ENCODE measurements at regions not wholly inside any gene's neighbourhood (a gene's known extent, or its start where the extent isn't known, plus 50 kb on each side); places are given as distances from the start of the nearest gene placed in this dataset.

- no peaks in the 10 kb centered on the region for H3K79me2 ChIP-seq
- DNase-seq (ENCODE audit: low spot score): no peak
- H3K27me3 ChIP-seq: no peaks in the 10 kb centered on the region
- H3K4me3 ChIP-seq: no peak overlapping the region
- no peak overlapping the region for H3K27ac ChIP-seq
- WGBS (ENCODE audit: low lambda C conversion rate, missing lambda C conversion rate): 80% methylated on average over 5 of the region's 5 CpGs
- H3K4me1 ChIP-seq (ENCODE audit: insufficient read depth): no peaks in the 10 kb centered on the region
- H3K4me2 ChIP-seq: no peak overlapping the region
- TF ChIP-seq EZH2phosphoT487 (IDR thresholded peaks at IDR 0.05; ENCODE audit: low read depth, severe bottlenecking, unreplicated experiment) (no peak), EZH2 (IDR thresholded peaks at IDR 0.05; ENCODE audit: borderline replicate concordance) (no peak)
- H4K20me1 ChIP-seq (ENCODE audit: insufficient read depth, poor library complexity, severe bottlenecking): no peaks in the 10 kb centered on the region
- H2AFZ ChIP-seq: no peak overlapping the region
- H3K9me3 ChIP-seq (ENCODE audit: low read depth): no peaks in the 10 kb centered on the region
- H3K9me2 ChIP-seq (replicated peaks; ENCODE audit: insufficient read depth): no peaks in the 10 kb centered on the region
- no peaks in the 10 kb centered on the region for H3K36me3 ChIP-seq (replicated peaks; ENCODE audit: insufficient read depth, low read depth)
Observed at GRCh38 chr12:88720785-88721650, 140.7 kb upstream of the KITLG start.

GRCh38 chr12:88720231-88720630 lies 140.0 kb upstream of the KITLG start:
- H3K4me1 ChIP-seq (ENCODE audit: insufficient read depth): no peaks in the 10 kb centered on the region

GRCh38 chr12:88717188-88717587 lies 136.9 kb upstream of the KITLG start:
- H3K9me3 ChIP-seq (ENCODE audit: low read depth): no peaks in the 10 kb centered on the region
- H3K27me3 ChIP-seq: no peaks in the 10 kb centered on the region
- DNase-seq (ENCODE audit: low spot score): no peak
- H3K9me2 ChIP-seq (replicated peaks; ENCODE audit: insufficient read depth): no peaks in the 10 kb centered on the region
- no peaks in the 10 kb centered on the region for H3K4me1 ChIP-seq (ENCODE audit: insufficient read depth)
- H3K4me2 ChIP-seq: no peak overlapping the region
- H3K79me2 ChIP-seq: no peaks in the 10 kb centered on the region
- H2AFZ ChIP-seq: no peak overlapping the region
- no peaks in the 10 kb centered on the region for H3K36me3 ChIP-seq (replicated peaks; ENCODE audit: insufficient read depth, low read depth)
- TF ChIP-seq EZH2phosphoT487 (IDR thresholded peaks at IDR 0.05; ENCODE audit: low read depth, severe bottlenecking, unreplicated experiment) (no peak), EZH2 (IDR thresholded peaks at IDR 0.05; ENCODE audit: borderline replicate concordance) (no peak)
- TF ChIP-seq, protein P1, sequence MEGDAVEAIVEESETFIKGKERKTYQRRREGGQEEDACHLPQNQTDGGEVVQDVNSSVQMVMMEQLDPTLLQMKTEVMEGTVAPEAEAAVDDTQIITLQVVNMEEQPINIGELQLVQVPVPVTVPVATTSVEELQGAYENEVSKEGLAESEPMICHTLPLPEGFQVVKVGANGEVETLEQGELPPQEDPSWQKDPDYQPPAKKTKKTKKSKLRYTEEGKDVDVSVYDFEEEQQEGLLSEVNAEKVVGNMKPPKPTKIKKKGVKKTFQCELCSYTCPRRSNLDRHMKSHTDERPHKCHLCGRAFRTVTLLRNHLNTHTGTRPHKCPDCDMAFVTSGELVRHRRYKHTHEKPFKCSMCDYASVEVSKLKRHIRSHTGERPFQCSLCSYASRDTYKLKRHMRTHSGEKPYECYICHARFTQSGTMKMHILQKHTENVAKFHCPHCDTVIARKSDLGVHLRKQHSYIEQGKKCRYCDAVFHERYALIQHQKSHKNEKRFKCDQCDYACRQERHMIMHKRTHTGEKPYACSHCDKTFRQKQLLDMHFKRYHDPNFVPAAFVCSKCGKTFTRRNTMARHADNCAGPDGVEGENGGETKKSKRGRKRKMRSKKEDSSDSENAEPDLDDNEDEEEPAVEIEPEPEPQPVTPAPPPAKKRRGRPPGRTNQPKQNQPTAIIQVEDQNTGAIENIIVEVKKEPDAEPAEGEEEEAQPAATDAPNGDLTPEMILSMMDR (IDR thresholded peaks at IDR 0.05; ENCODE audit: poor library complexity): no peak
- H3K27ac ChIP-seq: no peak overlapping the region
- H3K4me3 ChIP-seq: no peak overlapping the region
- H4K20me1 ChIP-seq (ENCODE audit: insufficient read depth, poor library complexity, severe bottlenecking): no peaks in the 10 kb centered on the region

More at GRCh38 chr12:88720231-88720630, 140.0 kb upstream of the KITLG start:
- no peak overlapping the region for H2AFZ ChIP-seq
- no peaks in the 10 kb centered on the region for H3K36me3 ChIP-seq (replicated peaks; ENCODE audit: insufficient read depth, low read depth)
- H3K4me2 ChIP-seq: no peak overlapping the region
- no peaks in the 10 kb centered on the region for H3K9me2 ChIP-seq (replicated peaks; ENCODE audit: insufficient read depth)
- no peak for DNase-seq (ENCODE audit: low spot score)
- H4K20me1 ChIP-seq (ENCODE audit: insufficient read depth, poor library complexity, severe bottlenecking): no peaks in the 10 kb centered on the region
- H3K27ac ChIP-seq: no peak overlapping the region
- H3K79me2 ChIP-seq: no peaks in the 10 kb centered on the region
- no peaks in the 10 kb centered on the region for H3K9me3 ChIP-seq (ENCODE audit: low read depth)
- TF ChIP-seq EZH2 (IDR thresholded peaks at IDR 0.05; ENCODE audit: borderline replicate concordance) (no peak), EZH2phosphoT487 (IDR thresholded peaks at IDR 0.05; ENCODE audit: low read depth, severe bottlenecking, unreplicated experiment) (no peak)
- TF ChIP-seq, protein P1 (IDR thresholded peaks at IDR 0.05; ENCODE audit: poor library complexity): no peak
- H3K4me3 ChIP-seq: no peak overlapping the region
- no peaks in the 10 kb centered on the region for H3K27me3 ChIP-seq

DNA sequence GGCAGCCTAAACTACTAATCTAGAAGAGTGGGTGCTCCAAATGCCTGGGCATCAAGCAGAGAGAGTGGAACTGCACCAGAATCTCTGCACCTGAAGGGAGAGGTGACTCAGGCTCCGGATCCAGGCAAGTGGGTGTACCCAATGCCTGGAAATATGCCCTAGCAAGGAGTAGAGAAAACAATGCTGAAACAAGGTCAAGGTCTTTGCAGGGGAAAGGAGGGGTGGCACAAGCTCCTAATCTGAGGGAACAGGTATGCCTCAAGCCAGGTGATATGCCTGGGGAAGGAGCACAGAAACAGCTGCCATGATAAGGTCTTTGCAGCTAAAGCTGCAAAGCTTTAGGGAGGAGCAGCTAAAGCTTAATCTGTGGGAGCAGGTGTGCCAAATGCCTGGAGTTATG lies 136.0 kb upstream of the KITLG start:
- no peak overlapping the region for H2AFZ ChIP-seq
- H3K27ac ChIP-seq: no peak overlapping the region
- H3K79me2 ChIP-seq: no peaks in the 10 kb centered on the region

More for the DNA sequence above, 136.0 kb upstream of the KITLG start:
- no peaks in the 10 kb centered on the region for H3K4me1 ChIP-seq (ENCODE audit: insufficient read depth)
- H4K20me1 ChIP-seq (ENCODE audit: insufficient read depth, poor library complexity, severe bottlenecking): no peaks in the 10 kb centered on the region
- DNase-seq (ENCODE audit: low spot score): no peak
- no peaks in the 10 kb centered on the region for H3K36me3 ChIP-seq (replicated peaks; ENCODE audit: insufficient read depth, low read depth)
- TF ChIP-seq, protein P1 (IDR thresholded peaks at IDR 0.05; ENCODE audit: poor library complexity): no peak
- no peak for TF ChIP-seq EZH2phosphoT487 (IDR thresholded peaks at IDR 0.05; ENCODE audit: low read depth, severe bottlenecking, unreplicated experiment)
- no peak for TF ChIP-seq EZH2 (IDR thresholded peaks at IDR 0.05; ENCODE audit: borderline replicate concordance)
- H3K9me3 ChIP-seq (ENCODE audit: low read depth): no peaks in the 10 kb centered on the region
- 82% methylated on average over 1 of the region's 1 CpG for WGBS (ENCODE audit: low lambda C conversion rate, missing lambda C conversion rate)
- H3K9me2 ChIP-seq (replicated peaks; ENCODE audit: insufficient read depth): no peaks in the 10 kb centered on the region
- H3K27me3 ChIP-seq: no peaks in the 10 kb centered on the region
- H3K4me2 ChIP-seq: no peak overlapping the region
- no peak overlapping the region for H3K4me3 ChIP-seq

All from hepatocyte (in vitro differentiated cells).